Brain microvascular endothelial cell (primary cell): ENCODE measurements at regions not wholly inside any gene's neighbourhood (a gene's known extent, or its start where the extent isn't known, plus 50 kb on each side); places are given as distances from the start of the nearest gene placed in this dataset.

Source experiments
- DNase-seq: peaks from one replicate; pipeline ENCODE4 v3.0.0-alpha.2; 2020
- H3K27ac ChIP-seq: fragments of 250-450 bp; sonication (Bioruptor Pico); 2 replicates; pipeline ENCODE4 v1.5.1; 2020; ENCODE audit warnings: mild to moderate bottlenecking, moderate library complexity
- H3K27me3 ChIP-seq: fragments of 250-450 bp; sonication (Bioruptor Pico); replicated peaks from 2 replicates; pipeline ENCODE4 v1.5.1; 2020; ENCODE audit warnings: mild to moderate bottlenecking
- H3K36me3 ChIP-seq: fragments of 250-450 bp; sonication (Bioruptor Pico); replicated peaks from 2 replicates; pipeline ENCODE4 v1.5.1; 2020; ENCODE audit warnings: mild to moderate bottlenecking
- H3K4me3 ChIP-seq: 2 replicates; pipeline ENCODE4 v1.5.1; 2011; ENCODE audit warnings: low read depth, mild to moderate bottlenecking, control low read depth, low read length, moderate library complexity
- in situ Hi-C: cut with HindIII; loops from 2 replicates; pipeline ENCODE4 v1.10.0; 2017; ENCODE audit warnings: low sequenced_read_pairs, low pct_ligation_motif_present
- TF ChIP-seq, protein P1 (sequence below): IDR thresholded peaks from 2 replicates; pipeline ENCODE4 v1.5.1; 2011; ENCODE audit warnings: low read depth, mild to moderate bottlenecking, moderate library complexity, low read length, control low read depth, inconsistent platforms; ENCODE audit errors: missing control alignments

- Histone ChIP-seq H3K27me3 (no peaks in the 10 kb centered on the region), H3K36me3 (no peaks in the 10 kb centered on the region), H3K4me3 (no peak overlapping the region), H3K27ac (no peak overlapping the region)
- DNase-seq = no peak
- in situ Hi-C loops = no loop called here
- TF ChIP-seq, protein P1, sequence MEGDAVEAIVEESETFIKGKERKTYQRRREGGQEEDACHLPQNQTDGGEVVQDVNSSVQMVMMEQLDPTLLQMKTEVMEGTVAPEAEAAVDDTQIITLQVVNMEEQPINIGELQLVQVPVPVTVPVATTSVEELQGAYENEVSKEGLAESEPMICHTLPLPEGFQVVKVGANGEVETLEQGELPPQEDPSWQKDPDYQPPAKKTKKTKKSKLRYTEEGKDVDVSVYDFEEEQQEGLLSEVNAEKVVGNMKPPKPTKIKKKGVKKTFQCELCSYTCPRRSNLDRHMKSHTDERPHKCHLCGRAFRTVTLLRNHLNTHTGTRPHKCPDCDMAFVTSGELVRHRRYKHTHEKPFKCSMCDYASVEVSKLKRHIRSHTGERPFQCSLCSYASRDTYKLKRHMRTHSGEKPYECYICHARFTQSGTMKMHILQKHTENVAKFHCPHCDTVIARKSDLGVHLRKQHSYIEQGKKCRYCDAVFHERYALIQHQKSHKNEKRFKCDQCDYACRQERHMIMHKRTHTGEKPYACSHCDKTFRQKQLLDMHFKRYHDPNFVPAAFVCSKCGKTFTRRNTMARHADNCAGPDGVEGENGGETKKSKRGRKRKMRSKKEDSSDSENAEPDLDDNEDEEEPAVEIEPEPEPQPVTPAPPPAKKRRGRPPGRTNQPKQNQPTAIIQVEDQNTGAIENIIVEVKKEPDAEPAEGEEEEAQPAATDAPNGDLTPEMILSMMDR = no peak
Measured at GRCh38 chr18:41131050-41131449, 824.0 kb upstream of the PIK3C3 start.

- no peak overlapping the region for H3K4me3 ChIP-seq
- TF ChIP-seq, protein P1 = no peak
- peak; percentile 36 for DNase-seq
- in situ Hi-C loops = no loop called here
- no peak overlapping the region for H3K27ac ChIP-seq
- no peaks in the 10 kb centered on the region for H3K36me3 ChIP-seq
- no peaks in the 10 kb centered on the region for H3K27me3 ChIP-seq
Measured at GRCh38 chr18:41128545-41128944, 826.5 kb upstream of the PIK3C3 start.

GRCh38 chr18:41128126-41128525 is 826.9 kb upstream of the PIK3C3 start:
- H3K27me3 ChIP-seq = no peaks in the 10 kb centered on the region
- no peaks in the 10 kb centered on the region for H3K36me3 ChIP-seq
- H3K4me3 ChIP-seq = no peak overlapping the region
- in situ Hi-C loops = no loop called here
- TF ChIP-seq, protein P1 = no peak
- no peak overlapping the region for H3K27ac ChIP-seq
- DNase-seq = no peak

GRCh38 chr18:41126541-41127235 is 828.3 kb upstream of the PIK3C3 start:
- Histone ChIP-seq H3K27me3 (no peaks in the 10 kb centered on the region), H3K27ac (peak overlapping the region; percentile 79), H3K4me3 (no peak overlapping the region), H3K36me3 (no peaks in the 10 kb centered on the region)
- in situ Hi-C loops = no loop called here
- peak; percentile 36 for DNase-seq
- TF ChIP-seq, protein P1 = no peak

DNA sequence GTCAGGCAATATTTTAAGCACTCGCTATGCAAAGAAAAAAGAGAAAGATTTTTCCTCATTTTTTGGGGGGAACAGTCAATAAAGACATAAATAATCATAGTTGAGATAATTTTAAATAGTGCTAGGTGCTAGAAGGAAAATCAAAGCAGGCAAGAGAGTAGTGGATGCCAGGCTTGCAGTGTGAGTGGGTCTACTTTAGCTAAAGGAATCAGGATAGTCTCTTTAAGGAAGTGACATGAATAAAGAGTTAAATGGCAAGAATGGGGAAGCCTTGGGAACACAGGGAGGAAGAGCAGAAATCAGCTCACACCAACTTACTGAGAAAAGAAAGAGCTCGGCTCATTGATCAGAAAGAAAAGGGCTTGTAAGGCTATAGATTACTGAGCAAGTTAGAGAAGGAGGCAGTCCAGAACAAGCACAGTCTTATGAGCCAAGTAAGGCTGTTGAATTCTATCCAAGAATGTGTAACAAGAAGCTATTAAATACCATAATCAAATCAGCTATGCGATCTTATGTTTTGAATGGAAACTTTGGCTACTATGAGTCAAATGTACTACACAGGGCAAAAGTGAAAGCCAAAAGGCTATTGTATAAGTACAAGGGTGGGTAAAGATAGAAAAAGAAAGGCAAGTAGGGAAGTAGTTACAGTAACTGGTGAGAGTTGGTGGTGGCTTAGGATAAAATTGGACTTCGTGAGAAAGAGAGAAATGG is 833.8 kb upstream of the PIK3C3 start:
- no peak overlapping the region for H3K27ac ChIP-seq
- in situ Hi-C loops = no loop called here
- H3K4me3 ChIP-seq = no peak overlapping the region

More for the DNA sequence above, 833.8 kb upstream of the PIK3C3 start:
- DNase-seq = peak; percentile 31
- TF ChIP-seq, protein P1 = no peak
- Histone ChIP-seq H3K36me3 (no peaks in the 10 kb centered on the region), H3K27me3 (no peaks in the 10 kb centered on the region)
